Gastroesophageal sphincter (tissue), 2 donors: ENCODE measurements at regions not wholly inside any gene's neighbourhood (a gene's known extent, or its start where the extent isn't known, plus 50 kb on each side); places are given as distances from the start of the nearest gene placed in this dataset.
"Not testable (repeated sequence)": the region's sequence is repeated elsewhere in the genome, so short reads cannot be mapped to it uniquely, and the experiment has no call there.

Experiments used
- POLR2A ChIP-seq, 2 donors: fragments of 450-650 bp; IDR thresholded peaks; one replicate each; pipeline ENCODE4 v1.6.1; 2017; ENCODE audit warnings: antibody characterized with exemption in 2 of 2, mild to moderate bottlenecking in 2 of 2, moderate library complexity in 1 of 2
- POLR2AphosphoS5 ChIP-seq: sonication (generic); formaldehyde crosslinking; IDR thresholded peaks from one replicate; pipeline ENCODE4 v1.6.1; 2017; ENCODE audit warnings: antibody characterized with exemption

DNA sequence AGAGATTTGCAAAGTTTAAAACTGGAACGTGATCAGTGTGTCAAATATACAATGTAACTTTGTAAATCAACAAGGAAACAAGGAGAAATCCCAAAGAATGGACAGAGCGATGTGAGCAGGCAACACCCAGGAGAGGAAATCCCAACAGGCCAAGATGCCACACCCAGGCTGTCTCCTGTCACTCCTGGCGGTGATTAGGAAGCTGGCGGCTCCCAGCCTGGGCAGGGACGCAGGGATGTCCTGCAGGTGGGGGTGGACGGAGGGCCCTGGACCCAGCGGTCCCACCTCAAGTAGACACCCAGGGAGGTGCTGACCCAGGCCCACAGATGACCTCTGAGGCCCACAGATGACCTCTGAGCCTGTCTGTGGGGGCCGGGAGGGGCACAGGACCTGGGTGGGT is 271.1 kb upstream of the SFSWAP start:
- TF ChIP-seq POLR2AphosphoS5; POLR2A (IDR thresholded peaks at IDR 0.05): not testable (repeated sequence)
